Body of pancreas (tissue), 4 donors: ENCODE measurements at regions not wholly inside any gene's neighbourhood (a gene's known extent, or its start where the extent isn't known, plus 50 kb on each side); places are given as distances from the start of the nearest gene placed in this dataset.

Experiments used
- POLR2A ChIP-seq, 3 donors: fragments of 450-650 bp; IDR thresholded peaks; one replicate each; pipeline ENCODE4 v1.6.1; 2016; ENCODE audit warnings: antibody characterized with exemption in 3 of 3, mild to moderate bottlenecking in 2 of 3
- TF ChIP-seq, protein P1 (sequence below), 7 experiments: fragments of 450-650 bp in 4 of 7; fragments of 200-600 bp in 3 of 7; sonication (generic) in 3 of 7; IDR thresholded peaks; one replicate each; pipeline ENCODE4 v1.5.1; 2016 to 2019; ENCODE audit warnings: antibody characterized with exemption in 7 of 7

- TF ChIP-seq, protein P1, sequence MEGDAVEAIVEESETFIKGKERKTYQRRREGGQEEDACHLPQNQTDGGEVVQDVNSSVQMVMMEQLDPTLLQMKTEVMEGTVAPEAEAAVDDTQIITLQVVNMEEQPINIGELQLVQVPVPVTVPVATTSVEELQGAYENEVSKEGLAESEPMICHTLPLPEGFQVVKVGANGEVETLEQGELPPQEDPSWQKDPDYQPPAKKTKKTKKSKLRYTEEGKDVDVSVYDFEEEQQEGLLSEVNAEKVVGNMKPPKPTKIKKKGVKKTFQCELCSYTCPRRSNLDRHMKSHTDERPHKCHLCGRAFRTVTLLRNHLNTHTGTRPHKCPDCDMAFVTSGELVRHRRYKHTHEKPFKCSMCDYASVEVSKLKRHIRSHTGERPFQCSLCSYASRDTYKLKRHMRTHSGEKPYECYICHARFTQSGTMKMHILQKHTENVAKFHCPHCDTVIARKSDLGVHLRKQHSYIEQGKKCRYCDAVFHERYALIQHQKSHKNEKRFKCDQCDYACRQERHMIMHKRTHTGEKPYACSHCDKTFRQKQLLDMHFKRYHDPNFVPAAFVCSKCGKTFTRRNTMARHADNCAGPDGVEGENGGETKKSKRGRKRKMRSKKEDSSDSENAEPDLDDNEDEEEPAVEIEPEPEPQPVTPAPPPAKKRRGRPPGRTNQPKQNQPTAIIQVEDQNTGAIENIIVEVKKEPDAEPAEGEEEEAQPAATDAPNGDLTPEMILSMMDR (IDR thresholded peaks at IDR 0.05), result no peak
- TF ChIP-seq POLR2A (IDR thresholded peaks at IDR 0.05), result no peak
These were observed 444.3 kb upstream of the GRIA3 start for GRCh38 chrX:122739770-122740169.
